ENCODE measurements at regions not wholly inside any gene's neighbourhood (a gene's known extent, or its start where the extent isn't known, plus 50 kb on each side); places are given as distances from the start of the nearest gene placed in this dataset.
"Not testable (repeated sequence)": the region's sequence is repeated elsewhere in the genome, so short reads cannot be mapped to it uniquely, and the experiment has no call there.

- DNase-seq (ENCODE audit: low read depth) = no peak
These were observed 207.9 kb downstream of the HINT1 start for GRCh38 chr5:130957151-130957550.

GRCh38 chr5:130955041-130955440, 210.0 kb downstream of the HINT1 start:
- DNase-seq (ENCODE audit: low read depth) = no peak

GRCh38 chr5:130954336-130954735, 210.7 kb downstream of the HINT1 start:
- no peak for DNase-seq (ENCODE audit: low read depth)

- DNase-seq (ENCODE audit: low read depth) = no peak
These were observed 226.0 kb downstream of the HINT1 start for GRCh38 chr5:130939059-130939458.

- DNase-seq (ENCODE audit: low read depth) = no peak
These were observed 228.0 kb downstream of the HINT1 start for GRCh38 chr5:130937046-130937445.

GRCh38 chr5:130923543-130924124, 241.4 kb downstream of the HINT1 start:
- DNase-seq (ENCODE audit: low read depth) = no peak

- DNase-seq (ENCODE audit: low read depth) = no peak
These were observed 253.0 kb downstream of the HINT1 start for GRCh38 chr5:130912088-130912487.

- DNase-seq (ENCODE audit: low read depth) = no peak
These were observed 256.9 kb downstream of the HINT1 start for GRCh38 chr5:130908186-130908585.

GRCh38 chr5:130897537-130898195, 267.4 kb downstream of the HINT1 start:
- DNase-seq (ENCODE audit: low read depth) = not testable (repeated sequence)

- DNase-seq (ENCODE audit: low read depth) = not testable (repeated sequence)
These were observed 267.9 kb downstream of the HINT1 start for GRCh38 chr5:130897181-130897536.

GRCh38 chr5:130896636-130897035, 268.4 kb downstream of the HINT1 start:
- DNase-seq (ENCODE audit: low read depth) = no peak

GRCh38 chr5:130893006-130893405, 272.1 kb downstream of the HINT1 start:
- DNase-seq (ENCODE audit: low read depth) = no peak

GRCh38 chr5:130890610-130891009, 274.4 kb downstream of the HINT1 start:
- DNase-seq (ENCODE audit: low read depth) = no peak

GRCh38 chr5:130885691-130886090, 279.4 kb downstream of the HINT1 start:
- no peak for DNase-seq (ENCODE audit: low read depth)

GRCh38 chr5:130885027-130885426, 280.0 kb downstream of the HINT1 start:
- DNase-seq (ENCODE audit: low read depth) = no peak

- DNase-seq (ENCODE audit: low read depth) = no peak
These were observed 281.0 kb downstream of the HINT1 start for GRCh38 chr5:130884023-130884422.

GRCh38 chr5:130875656-130876055, 289.4 kb downstream of the HINT1 start:
- DNase-seq (ENCODE audit: low read depth) = no peak

- DNase-seq (ENCODE audit: low read depth) = no peak
These were observed 290.1 kb downstream of the HINT1 start for GRCh38 chr5:130874861-130875417.

GRCh38 chr5:130871346-130872086, 293.5 kb downstream of the HINT1 start:
- peak; percentile 21 for DNase-seq (ENCODE audit: low read depth)

GRCh38 chr5:130870691-130871090, 294.4 kb downstream of the HINT1 start:
- no peak for DNase-seq (ENCODE audit: low read depth)

GRCh38 chr5:130868186-130868840, 296.7 kb downstream of the HINT1 start:
- peak; percentile 14 for DNase-seq (ENCODE audit: low read depth)
